GM21528 (cell line): ENCODE measurements at regions not wholly inside any gene's neighbourhood (a gene's known extent, or its start where the extent isn't known, plus 50 kb on each side); places are given as distances from the start of the nearest gene placed in this dataset.
"Not testable (repeated sequence)": the region's sequence is repeated elsewhere in the genome, so short reads cannot be mapped to it uniquely, and the experiment has no call there.

Experiments used
- ATAC-seq: cut with Tn5 transposase; IDR thresholded peaks from one replicate; pipeline ENCODE4 v1.9.1; 2021; ENCODE audit warnings: mild to moderate bottlenecking, moderate library complexity; ENCODE audit not compliant: unreplicated experiment, low FRiP score

DNA sequence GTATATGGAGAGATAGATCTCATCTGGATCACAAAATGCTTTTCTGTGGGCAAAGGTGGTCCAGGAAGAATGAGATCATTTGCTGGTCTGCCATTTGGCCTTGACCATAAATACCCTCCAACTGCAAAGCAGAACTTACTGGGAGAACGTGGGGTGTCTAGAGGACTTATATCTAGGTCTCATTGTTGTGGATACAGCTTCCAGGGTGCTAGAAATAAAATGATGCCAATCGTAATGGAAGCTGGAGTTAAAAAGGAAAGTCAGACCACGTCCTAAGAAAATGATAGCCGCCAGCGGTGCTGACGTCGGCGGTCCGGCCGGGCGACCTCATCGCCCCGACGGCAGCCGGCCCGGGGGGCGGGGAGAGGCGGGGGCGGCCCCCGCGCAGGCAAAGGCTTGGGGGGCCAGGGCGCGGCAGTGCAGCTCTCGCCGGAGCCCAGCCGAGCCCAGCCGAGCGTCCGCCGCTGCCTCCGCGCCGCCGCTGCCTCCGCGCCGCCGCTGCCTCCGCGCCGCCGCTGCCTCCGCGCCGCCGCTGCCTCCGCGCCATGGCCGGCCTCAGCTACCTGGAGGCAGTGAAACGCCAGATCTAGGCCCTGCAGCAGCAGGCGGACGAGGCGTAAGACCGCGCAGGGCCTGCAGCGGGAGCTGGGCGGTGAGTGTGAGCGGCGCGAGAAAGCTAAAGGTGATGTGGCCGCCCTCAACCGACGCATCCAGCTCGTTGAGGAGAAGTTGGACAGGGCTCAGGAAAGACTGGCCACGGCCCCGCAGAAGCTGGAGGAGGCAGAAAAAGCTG, 89.5 kb downstream of the EOMES start:
- peak; percentile 83 for ATAC-seq

DNA sequence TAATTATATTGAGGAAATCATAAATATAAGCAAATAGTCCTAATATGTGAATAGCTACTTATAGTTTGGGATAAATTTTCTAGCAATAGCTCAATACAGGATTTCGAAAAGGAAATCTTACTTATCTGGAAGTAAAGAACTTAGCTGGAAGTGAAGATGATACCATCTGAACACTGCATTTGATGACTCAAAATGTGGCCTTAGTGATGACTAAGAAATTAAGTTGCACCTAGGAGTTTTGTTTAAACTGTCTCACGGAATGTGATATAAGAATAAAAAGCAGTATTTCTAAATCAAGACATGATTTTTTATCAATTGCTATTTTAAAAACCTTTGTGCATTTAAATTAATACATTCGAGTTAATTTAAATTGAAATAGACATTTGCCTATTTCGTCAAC, 91.2 kb downstream of the EOMES start:
- ATAC-seq: no peak

DNA sequence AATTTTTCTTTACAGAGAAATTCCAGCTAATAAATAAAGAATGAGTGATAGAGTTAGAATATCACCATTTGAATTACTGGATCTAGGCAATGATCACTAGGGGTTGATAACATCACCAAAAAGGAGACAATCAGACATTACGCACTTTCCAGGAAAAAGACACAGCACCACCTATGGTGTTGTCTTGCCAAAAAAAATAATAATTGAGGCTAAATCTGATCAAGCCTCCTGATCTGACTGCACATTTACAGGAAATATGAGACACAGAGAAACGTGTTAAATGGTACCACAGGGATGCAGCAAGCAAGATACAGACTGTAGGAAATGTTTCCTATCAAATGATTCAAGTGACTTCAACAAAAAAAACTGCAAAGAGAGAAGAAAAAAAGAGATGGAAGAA, 92.8 kb downstream of the EOMES start:
- no peak for ATAC-seq

DNA sequence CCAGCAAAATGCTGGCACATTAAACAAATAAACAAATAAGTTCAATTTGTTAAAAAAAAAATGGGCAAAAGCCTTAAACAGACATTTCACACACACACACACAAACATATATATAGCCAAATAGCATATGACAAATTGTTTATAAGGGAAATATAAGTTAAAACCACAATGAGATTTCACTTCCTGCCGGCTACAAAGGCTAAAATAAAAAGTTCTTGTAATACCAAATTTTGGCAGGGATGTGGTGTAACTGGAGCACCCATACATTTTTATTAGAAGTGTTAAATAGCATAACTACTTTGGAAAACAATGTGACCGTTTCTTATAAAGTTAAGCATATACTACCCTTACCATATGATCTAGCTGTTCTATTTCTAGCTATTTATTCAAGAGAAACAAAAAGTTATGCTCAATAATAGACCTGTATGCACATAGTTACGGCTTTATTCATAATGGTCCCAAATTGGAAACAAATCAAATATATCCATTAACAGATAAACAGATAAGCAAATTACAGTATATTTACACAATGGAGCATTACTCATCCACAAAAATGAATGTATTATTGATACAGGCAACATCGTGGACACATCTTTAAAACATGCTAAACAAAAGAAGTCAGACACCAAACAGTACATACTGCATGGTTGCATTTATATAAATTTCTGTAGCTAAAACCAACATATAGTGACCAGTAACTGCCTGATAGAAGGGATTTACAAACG, 93.9 kb downstream of the EOMES start:
- ATAC-seq: no peak

DNA sequence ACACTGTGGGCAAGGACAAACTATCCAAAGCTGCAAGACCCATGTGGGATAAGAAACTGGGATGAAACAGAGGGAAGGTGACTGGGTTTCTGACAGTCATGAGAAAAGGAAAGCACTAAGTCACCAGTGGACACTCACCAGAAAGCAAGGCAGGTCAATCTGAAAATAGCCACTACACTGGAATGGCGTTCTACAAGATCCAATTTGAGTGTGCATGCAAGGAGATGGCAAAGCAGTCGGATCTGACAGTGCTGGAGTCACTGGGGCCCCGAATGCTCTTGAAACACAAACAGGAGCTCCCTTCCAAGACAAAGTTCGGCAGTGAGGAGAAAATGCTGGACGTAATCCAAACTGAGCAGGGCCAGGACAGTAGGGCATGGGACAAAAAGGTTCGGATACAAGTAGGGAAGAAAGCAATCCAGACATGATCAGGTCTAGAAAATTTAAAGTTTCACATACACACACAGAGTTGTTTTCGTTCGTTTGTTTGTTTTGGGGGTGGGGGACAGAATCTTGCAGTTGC, 95.5 kb downstream of the EOMES start:
- no peak for ATAC-seq

DNA sequence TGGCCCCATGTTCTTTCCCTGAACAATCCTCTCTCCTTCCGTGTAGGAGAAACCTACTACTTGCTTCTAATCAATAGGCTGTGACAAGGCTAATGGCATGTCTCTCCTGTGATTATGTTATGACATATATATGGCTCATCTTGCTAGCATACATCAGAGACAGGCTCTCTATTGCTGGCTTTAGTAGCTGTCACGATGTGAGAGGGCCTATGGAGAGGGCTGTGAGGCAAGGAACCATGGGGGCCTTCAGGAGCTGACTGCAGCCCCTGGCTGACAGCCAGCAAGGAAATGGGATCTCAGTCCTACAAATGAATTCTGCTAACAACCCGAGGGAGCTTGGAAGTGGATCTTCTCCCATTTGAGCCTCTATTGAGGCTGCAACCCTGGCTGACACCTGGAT, 96.3 kb downstream of the EOMES start:
- no peak for ATAC-seq

DNA sequence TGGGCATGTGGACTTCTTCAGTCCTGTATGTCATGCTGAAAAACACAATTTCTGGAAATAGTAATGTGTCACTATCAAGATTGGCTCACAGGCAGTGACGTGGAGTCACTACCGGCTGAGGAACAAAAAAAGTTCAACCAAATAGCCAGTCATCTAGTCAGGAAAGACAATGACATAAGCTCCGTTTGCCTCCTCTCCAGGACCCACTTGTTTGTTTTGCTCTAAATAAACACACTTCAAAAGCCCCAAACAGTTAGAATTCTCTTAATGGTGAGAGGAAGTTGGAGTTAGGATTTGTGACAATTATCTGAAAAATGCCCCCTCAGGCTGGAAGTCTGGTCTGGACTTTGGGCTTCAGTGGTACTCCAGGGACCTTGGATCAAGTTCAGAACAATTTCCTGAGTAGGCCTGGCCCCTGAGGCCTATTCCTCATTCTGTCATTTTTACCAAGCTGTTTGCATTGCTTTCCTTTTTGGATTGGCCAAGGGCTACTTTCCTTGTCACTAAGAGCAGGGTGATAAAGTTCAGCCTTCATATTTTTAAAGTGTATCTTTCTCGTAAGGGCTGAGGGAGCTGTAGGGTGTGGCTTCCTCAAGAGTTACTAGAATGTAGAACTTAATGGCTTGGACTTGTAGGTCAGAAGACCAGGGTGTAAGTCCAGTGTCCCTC, 98.9 kb downstream of the EOMES start:
- no peak for ATAC-seq

DNA sequence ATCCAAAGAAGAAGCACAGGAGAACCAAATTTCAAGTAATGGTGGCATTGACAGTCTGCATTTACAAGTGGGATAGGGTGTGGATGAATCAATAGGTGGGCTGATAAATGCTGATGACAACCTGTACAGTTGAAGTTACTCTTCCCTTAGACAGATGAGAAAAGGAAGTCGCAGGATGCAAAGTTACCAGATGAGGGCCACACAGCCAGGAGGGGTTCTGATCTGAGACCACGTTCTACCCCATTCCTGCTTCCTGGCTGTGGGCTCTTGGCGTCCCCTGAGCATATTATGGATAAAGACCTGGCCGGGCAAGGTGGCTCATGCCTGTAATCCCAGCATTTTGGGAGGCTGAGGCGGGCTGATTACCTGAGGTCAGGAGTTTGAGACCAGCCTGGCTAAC, 104.6 kb downstream of the EOMES start:
- no peak for ATAC-seq

DNA sequence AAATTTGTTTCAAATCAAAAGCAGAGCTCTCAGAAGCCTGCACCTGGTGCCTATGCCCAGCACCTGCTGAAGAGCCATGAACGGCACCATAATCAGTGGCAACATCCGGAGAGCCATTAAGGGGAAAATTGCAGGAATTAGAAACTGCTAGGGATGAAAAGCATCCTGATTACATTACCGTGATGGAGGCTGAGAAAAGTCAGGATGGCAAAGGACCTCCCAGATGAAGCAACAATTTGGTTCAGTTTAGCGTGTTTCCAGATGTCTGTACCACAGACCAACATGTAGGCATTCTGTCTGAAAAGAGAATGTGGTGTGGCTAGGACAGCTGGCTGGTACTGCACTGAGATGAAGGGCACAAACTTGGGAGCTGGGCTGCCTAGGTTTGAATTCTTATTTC, 106.1 kb downstream of the EOMES start:
- no peak for ATAC-seq

DNA sequence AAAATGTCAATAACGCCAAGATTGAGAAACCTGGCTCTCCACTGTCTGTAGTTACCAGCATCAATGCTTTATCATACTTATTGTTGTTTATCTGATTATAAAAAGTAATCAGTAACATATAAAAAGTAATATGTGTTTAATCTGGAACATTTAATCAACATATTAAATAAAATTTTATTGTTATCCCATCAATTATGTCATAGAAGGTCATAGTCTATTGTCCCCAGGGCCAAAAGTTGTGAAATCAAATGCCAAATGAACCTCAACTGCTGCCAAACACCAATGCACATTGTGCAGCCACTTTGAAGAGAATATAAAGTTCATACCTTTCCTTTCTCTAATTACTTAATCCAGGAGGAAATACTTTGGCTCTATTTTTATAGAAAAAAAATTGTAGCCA, 106.6 kb downstream of the EOMES start:
- ATAC-seq: no peak

DNA sequence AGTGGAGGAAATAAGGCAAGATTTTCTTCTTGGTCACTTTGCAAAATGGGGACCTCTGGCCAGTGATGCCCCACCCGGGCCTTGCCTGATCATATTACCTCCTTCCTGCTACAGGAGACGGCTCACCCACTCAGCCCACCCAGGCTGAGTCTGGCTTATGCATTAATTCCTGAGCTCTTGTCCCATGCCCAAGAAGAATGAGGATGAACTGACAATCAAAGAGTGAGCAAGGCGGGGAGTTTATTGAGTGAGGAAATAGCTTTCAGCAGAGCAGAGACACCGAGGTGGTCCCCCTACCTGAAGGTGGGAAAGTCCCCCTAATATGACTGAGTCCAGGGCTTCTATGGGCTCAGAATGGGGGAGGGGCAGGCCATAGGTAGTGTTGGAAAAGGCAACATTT, 107.5 kb downstream of the EOMES start:
- no peak for ATAC-seq

DNA sequence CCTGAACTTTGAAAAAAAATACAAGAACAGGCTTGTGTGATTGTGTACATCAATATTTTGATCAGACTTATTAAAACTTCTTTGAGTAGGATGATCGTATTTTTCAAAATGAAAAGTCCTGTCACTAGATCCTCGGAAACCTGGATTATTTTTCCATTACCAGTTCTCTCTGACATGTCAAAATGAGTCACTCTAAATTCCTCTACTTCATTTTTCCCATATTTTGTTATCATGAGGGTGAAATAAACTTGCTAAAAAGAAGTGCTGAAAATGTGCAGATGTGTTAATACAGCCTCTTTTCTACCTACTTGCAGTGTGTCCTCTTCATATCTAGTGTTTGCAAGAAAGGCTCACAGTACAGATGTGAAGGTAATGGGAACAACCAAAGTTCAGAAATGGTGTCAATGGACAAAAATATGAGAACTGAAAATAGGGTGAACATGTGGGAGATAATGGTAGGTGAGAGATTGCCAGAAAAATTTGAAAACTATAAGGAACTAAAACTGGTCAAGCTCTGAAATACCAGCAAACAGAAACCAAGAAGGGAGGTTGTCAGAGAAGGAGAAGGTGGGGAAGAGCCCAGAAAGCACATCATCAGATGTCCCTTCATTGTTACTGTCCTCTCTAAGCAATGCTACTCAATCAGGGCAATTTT, 108.2 kb downstream of the EOMES start:
- no peak for ATAC-seq

DNA sequence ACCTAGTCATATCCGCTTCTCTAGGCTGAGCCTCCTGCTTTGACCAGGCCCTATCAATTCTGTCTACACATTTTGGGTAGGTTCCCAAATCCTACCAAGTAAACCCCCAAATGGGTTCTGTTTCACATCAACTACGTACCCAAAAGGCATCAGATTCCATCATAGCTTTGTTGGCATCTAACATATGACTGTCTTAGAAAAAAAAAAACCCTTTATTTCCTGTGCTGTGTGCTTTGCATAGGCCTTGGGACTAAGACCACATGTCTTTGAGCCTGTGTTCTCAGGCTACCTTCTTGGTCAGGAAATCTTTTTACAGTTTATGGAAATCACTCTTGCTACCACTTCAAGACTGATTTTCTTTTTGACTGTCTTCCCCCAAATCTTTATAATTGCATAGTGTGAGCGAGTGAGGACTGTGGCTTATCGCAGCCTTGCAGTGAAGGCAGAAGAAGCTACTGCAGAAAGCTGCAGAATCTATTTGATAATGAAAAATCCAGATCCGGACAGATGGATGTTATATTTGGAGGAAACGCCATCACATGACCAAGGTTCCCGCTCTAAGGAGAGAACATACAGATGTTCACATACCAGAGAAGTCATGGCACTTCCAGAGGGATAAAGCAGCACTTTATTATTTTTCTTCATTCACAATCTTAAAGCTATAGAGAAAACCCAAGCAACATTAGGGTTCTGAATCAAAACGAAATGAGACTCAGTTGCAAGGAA, 111.2 kb downstream of the EOMES start:
- ATAC-seq: no peak

DNA sequence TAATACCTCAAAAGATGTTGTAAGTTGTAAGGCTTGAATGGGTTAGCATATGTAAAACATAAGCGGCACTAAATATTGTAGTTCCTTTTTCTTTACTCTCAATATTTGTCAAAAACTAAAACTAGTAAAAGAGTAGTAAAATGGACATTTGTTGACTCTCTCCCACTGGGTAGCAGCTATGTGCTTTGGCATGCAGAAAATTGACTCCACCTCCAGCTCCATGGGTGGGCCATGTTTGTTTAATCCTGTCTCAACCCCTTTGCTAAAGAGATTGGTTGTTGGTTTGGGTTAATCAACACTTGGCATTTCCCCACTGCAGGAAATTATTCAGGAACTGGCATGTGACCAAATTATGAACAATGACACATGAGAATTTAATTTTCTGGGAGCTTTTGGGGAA, 114.8 kb downstream of the EOMES start:
- ATAC-seq: no peak

DNA sequence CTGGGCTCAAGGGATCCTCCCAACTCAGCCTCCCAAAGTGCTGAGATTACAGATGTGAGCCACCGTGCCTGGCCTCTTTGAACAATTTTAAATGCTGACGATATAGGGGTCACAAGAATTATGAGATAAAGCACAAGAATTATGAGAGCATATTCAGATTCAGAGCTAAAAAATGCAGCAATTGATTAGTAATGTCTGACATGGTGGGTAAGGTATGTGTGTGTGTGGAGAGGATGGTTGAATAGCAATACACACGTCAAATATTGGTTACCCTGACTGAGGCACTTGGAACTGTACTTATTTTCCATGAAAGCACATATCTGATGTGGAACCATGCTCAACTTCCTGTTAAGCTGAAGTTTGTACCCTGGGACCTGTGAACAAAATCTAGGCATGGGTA, 115.6 kb downstream of the EOMES start:
- ATAC-seq: no peak

DNA sequence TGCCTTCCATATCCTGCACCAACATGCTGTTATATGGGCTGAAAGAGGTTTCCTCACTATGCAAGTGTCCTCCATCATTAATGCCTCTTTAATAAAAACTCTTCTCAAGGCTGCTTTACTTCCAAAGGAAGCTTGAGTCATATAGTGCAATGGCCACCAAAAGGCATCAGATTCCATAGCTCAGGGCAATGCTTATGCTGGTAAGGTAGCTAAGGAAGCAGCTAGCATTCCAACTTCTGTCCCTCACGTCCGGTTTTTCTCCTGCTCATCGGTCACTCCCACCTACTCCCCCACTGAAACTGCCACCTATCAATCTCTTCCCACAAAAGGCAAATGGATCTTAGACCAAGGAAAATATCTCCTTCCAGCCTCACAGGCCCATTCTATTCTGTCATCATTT, 117.1 kb upstream of the SLC4A7 start:
- not testable (repeated sequence) for ATAC-seq

DNA sequence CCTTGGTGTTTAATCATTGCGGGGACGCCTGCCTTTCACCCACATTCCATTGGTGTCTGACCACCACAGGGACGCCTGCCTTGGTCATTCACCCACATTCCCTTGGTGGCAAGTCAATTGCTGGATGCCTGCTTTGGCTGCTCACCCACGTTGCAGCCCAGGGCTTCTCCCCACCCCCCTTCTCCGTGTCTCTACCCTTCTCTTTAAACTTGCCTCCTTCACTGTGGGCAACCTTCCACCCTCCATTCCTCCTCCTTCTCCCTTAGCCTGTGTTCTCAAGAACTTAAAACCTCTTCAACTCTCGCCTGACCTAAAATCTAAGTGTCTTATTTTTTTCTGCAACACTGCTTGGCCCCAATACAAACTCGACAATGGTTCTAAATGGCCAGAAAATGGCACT, 115.6 kb upstream of the SLC4A7 start:
- not testable (repeated sequence) for ATAC-seq

DNA sequence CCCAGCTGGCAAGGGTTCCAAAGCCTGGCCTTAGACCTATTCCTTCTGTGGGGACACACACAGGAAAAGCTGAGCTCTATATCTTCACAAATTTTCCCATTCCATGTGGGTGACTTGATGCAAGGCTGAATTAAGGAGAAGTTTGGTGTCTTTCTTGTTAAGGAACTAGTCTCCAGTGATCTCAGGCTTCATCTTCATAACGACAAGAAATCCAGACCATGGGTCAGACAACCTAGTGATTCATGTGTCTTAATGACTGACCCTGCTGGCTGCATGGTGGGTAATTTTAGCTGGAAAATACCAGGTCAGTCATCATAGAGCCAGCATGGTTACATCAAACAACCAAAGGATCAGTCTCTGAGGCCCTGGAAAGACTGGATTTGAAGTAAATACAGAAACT, 112.7 kb upstream of the SLC4A7 start:
- no peak for ATAC-seq

DNA sequence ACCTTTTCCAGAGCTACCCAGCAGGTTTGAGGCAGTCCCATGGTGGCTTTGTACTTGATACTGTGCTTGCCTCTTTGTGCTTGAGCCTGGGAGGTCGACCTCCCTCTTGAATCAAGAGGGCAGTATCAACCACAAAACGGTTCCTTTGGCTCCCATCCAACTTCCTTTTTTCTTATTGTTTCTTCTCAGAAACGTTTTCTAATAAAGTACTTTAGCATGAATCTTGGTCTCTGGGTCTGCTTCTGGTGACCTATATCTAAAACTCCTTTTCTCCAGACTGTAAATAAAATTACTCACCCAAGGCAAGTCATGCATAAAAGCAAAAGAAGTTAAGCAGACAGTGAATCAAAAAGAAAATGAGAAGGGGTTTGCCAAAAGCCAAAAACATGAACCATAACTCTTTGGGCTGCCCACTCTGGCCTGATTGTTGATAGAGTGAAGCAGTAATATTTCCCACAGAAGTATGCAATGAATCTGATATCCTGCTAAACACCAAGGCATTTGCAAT, 112.2 kb upstream of the SLC4A7 start:
- ATAC-seq: no peak

DNA sequence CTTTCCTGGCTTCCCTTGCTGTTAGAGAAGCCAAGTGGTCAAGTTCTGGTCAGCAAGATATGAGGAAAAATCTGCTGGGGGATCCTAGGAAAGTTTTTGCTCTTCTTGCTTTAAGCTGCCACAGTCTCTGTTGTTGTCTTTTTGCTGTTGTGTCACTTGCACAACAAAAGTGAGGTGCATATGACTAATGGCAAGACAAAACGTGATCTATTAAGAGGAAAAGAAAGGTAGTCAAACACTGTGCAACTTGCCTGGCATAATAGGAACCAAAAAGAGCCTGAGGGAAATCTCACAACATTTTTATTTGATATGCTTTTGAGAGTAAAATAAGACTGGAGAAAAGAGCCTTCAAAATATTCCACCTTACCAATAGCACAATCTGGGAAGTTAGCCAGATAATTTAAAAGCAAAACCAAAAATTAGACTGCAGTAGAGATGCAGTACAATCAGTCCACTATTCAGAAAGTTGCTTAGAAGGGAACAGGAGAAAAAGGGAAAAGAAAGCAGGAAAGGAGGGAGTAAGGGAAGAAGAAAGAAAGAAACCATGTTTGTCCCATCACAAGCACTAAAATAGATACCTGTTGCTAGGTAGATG, 110.0 kb upstream of the SLC4A7 start:
- no peak for ATAC-seq
